PC-9 (cell line): ENCODE measurements at regions not wholly inside any gene's neighbourhood (a gene's known extent, or its start where the extent isn't known, plus 50 kb on each side); places are given as distances from the start of the nearest gene placed in this dataset.

Experiments
- BruUV-seq: library from RNA; stranded (reverse); fragments of 400-500 nt; replicated peaks from 2 replicates; lab custom pipeline; 2021; lab: Mats Ljungman, UMichigan
- CTCF ChIA-PET: fragments of 300-600 bp; sonication (Branson Sonifier 250); formaldehyde crosslinking; loops from one replicate; lab custom pipeline; 2022; ENCODE audit warnings: antibody characterized with exemption; lab: Charles Lee
- POLR2A ChIA-PET: fragments of 300-600 bp; sonication (Branson Sonifier 250); formaldehyde crosslinking; loops from one replicate; lab custom pipeline; 2022; ENCODE audit warnings: antibody characterized with exemption; ENCODE audit not compliant: unreplicated experiment; lab: Charles Lee
- DNase-seq, 2 experiments: peaks; one replicate each; pipeline versions ENCODE4 v3.0.0 to v3.0.0-alpha.2; 2015 to 2022; ENCODE audit warnings: mixed read lengths in 1 of 2
- H2AFZ ChIP-seq: fragments of 200-600 bp; sonication (generic); 2 replicates; pipeline ENCODE4 v1.8.1; 2017; ENCODE audit warnings: antibody characterized with exemption
- H3F3A ChIP-seq: fragments of 200-600 bp; sonication (generic); 2 replicates; pipeline ENCODE4 v1.8.1; 2017; ENCODE audit warnings: antibody characterized with exemption, mild to moderate bottlenecking, low read depth; ENCODE audit not compliant: insufficient read depth
- H3K27ac ChIP-seq: fragments of 200-600 bp; sonication (generic); 2 replicates; pipeline ENCODE4 v1.6.1; 2016; ENCODE audit warnings: mixed run types
- H3K27me3 ChIP-seq: fragments of 200-600 bp; sonication (generic); 2 replicates; pipeline ENCODE4 v1.6.1; 2016; ENCODE audit warnings: low read depth, mixed run types; ENCODE audit not compliant: insufficient read depth
- H3K36me3 ChIP-seq: fragments of 200-600 bp; sonication (generic); 2 replicates; pipeline ENCODE4 v1.6.1; 2016; ENCODE audit warnings: low read depth, mixed run types
- H3K4me1 ChIP-seq: fragments of 200-600 bp; sonication (generic); replicated peaks from 2 replicates; pipeline ENCODE4 v1.6.1; 2016; ENCODE audit warnings: mixed run types; ENCODE audit not compliant: insufficient read depth
- H3K4me2 ChIP-seq: fragments of 200-600 bp; sonication (generic); 2 replicates; pipeline ENCODE4 v1.6.1; 2017; ENCODE audit warnings: mixed run types
- H3K4me3 ChIP-seq: fragments of 200-600 bp; sonication (generic); 2 replicates; pipeline ENCODE4 v1.6.1; 2016; ENCODE audit warnings: mixed run types
- H3K79me2 ChIP-seq: fragments of 200-600 bp; sonication (generic); 2 replicates; pipeline ENCODE4 v1.6.1; 2017; ENCODE audit warnings: low read depth, mixed run types
- H3K9me2 ChIP-seq: fragments of 200-600 bp; sonication (generic); 2 replicates; pipeline ENCODE4 v1.8.1; 2017; ENCODE audit warnings: mild to moderate bottlenecking; ENCODE audit not compliant: insufficient read depth
- H3K9me3 ChIP-seq: fragments of 200-600 bp; sonication (generic); 2 replicates; pipeline ENCODE4 v1.8.1; 2016; ENCODE audit warnings: low read depth; ENCODE audit not compliant: insufficient read depth
- H4K20me1 ChIP-seq: fragments of 200-600 bp; sonication (generic); 2 replicates; pipeline ENCODE4 v1.8.1; 2017; ENCODE audit not compliant: insufficient read depth
- EZH2 ChIP-seq: fragments of 200-600 bp; sonication (generic); IDR thresholded peaks from 2 replicates; pipeline ENCODE4 v1.8.0; 2017; ENCODE audit warnings: antibody characterized with exemption, low read depth
- intact Hi-C: fragments of 100-400 bp; cut with micrococcal nuclease; formaldehyde crosslinking; loops from one replicate; pipeline ENCODE4 v1.10.0; 2022; ENCODE audit not compliant: unreplicated experiment
- TF ChIP-seq, protein P1 (sequence below): fragments of 200-600 bp; sonication (generic); conservative IDR thresholded peaks from 2 replicates; pipeline ENCODE4 v1.6.1; 2017; ENCODE audit warnings: mixed run types, antibody characterized with exemption, mild to moderate bottlenecking, moderate library complexity

DNA sequence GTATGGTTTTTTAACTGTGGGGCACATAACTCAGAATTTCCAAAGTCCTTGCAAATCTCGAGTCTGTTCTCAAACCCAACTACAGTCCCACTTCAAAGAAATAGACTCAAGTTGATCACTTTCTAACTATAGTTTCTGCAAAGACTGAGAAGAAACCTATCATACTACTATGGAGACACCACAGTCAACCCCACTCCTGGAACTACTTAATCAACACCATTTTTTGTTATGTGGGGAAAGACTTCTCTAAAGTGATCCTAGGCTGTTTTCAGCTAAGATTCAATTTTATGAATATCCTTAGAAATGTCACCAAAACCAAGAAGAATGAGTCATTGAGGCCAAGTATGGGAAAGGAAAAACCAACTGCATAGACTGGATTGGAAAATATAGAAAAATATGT, 198.8 kb downstream of the WDR11 start:
- ChIA-PET CTCF (interaction anchor here (0.5 kb wide), 1 partner anchor 88 kb away, joined by 10 read pairs; no protein-coding TSS in a partner anchor), POLR2A (no interaction called here)
- Histone ChIP-seq H3K9me3 (no peaks in the 10 kb centered on the region), H2AFZ (no peak overlapping the region), H3K27me3 (no peaks in the 10 kb centered on the region), H3K4me3 (no peak overlapping the region), H3K36me3 (no peaks in the 10 kb centered on the region), H4K20me1 (no peaks in the 10 kb centered on the region), H3K9me2 (no peaks in the 10 kb centered on the region), H3F3A (no peaks in the 10 kb centered on the region), H3K27ac (no peak overlapping the region), H3K79me2 (no peaks in the 10 kb centered on the region), H3K4me2 (no peak overlapping the region), H3K4me1 (no peaks in the 10 kb centered on the region)
- intact Hi-C loops: no loop called here
- TF ChIP-seq, protein P1, sequence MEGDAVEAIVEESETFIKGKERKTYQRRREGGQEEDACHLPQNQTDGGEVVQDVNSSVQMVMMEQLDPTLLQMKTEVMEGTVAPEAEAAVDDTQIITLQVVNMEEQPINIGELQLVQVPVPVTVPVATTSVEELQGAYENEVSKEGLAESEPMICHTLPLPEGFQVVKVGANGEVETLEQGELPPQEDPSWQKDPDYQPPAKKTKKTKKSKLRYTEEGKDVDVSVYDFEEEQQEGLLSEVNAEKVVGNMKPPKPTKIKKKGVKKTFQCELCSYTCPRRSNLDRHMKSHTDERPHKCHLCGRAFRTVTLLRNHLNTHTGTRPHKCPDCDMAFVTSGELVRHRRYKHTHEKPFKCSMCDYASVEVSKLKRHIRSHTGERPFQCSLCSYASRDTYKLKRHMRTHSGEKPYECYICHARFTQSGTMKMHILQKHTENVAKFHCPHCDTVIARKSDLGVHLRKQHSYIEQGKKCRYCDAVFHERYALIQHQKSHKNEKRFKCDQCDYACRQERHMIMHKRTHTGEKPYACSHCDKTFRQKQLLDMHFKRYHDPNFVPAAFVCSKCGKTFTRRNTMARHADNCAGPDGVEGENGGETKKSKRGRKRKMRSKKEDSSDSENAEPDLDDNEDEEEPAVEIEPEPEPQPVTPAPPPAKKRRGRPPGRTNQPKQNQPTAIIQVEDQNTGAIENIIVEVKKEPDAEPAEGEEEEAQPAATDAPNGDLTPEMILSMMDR: no peak
- TF ChIP-seq EZH2: no peak
- BruUV-seq: no TSS peak
- DNase-seq: no peak

DNA sequence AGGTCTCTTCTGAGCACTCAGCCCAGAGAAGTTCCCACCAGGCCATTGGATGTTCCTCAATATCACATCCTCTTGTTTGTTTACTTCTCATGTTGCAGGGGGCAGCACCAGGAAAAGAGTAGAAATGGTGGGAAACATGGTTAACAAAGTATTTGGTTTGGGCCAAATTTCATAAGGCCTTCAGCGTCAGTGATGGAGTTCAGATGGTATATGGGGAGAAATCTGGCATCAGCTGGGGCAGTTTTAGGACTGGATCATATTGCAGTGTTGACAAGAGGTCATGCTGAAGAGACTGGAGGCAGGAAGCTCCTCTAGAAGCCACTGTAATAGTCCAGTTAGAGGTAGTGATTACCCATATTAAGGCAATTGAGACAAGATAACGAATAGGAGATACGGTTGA, 200.0 kb downstream of the WDR11 start:
- Histone ChIP-seq H2AFZ (no peak overlapping the region), H3K79me2 (no peaks in the 10 kb centered on the region), H3K4me2 (no peak overlapping the region), H3K27me3 (no peaks in the 10 kb centered on the region), H3K9me2 (no peaks in the 10 kb centered on the region), H4K20me1 (no peaks in the 10 kb centered on the region), H3F3A (no peaks in the 10 kb centered on the region), H3K9me3 (no peaks in the 10 kb centered on the region), H3K27ac (no peak overlapping the region), H3K4me1 (no peaks in the 10 kb centered on the region), H3K36me3 (no peaks in the 10 kb centered on the region), H3K4me3 (no peak overlapping the region)
- intact Hi-C loops: no loop called here
- ChIA-PET CTCF (no interaction called here), POLR2A (no interaction called here)
- TF ChIP-seq, protein P1: no peak
- TF ChIP-seq EZH2: no peak
- BruUV-seq: no TSS peak
- no peak for DNase-seq

DNA sequence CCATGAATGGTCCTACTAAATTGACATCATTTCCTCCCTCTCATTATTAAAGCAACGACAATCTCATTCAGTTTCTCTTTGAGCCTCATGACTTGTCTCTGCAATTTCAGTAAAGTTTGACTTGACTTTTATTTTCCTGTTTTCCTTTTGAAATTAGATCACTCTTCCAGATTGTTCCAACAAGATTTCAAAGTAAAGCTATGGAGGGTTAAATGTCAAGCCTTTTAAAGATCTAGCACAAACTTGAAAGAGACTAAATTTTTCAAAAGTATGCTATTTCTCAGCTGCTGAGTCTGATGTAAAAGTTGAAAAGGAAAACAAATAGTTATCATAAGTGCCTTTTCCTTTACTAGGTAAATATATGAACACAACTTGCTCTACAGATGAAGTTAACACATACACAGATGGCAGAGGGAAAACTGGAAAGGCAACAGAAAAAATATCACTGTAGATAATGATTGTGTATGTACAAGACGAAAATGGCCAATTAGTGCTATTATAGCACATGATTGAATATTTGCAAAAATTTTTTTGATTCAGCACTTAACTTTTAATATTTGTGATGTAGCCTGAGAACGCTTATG, 200.6 kb downstream of the WDR11 start:
- H3K27ac ChIP-seq: no peak overlapping the region
- no peaks in the 10 kb centered on the region for H3K36me3 ChIP-seq
- no peak overlapping the region for H2AFZ ChIP-seq
- intact Hi-C loops: no loop called here
- ChIA-PET CTCF (no interaction called here), POLR2A (no interaction called here)
- no peaks in the 10 kb centered on the region for H3K9me3 ChIP-seq
- TF ChIP-seq, protein P1: no peak
- no peak for TF ChIP-seq EZH2
- no peaks in the 10 kb centered on the region for H3K27me3 ChIP-seq
- H3K4me3 ChIP-seq: no peak overlapping the region
- no peak overlapping the region for H3K4me2 ChIP-seq
- H3K79me2 ChIP-seq: no peaks in the 10 kb centered on the region
- H3K4me1 ChIP-seq: no peaks in the 10 kb centered on the region
- no TSS peak for BruUV-seq
- no peaks in the 10 kb centered on the region for H4K20me1 ChIP-seq
- DNase-seq: no peak
- H3F3A ChIP-seq: no peaks in the 10 kb centered on the region
- no peaks in the 10 kb centered on the region for H3K9me2 ChIP-seq
